ENCODE measurements at regions not wholly inside any gene's neighbourhood (a gene's known extent, or its start where the extent isn't known, plus 50 kb on each side); places are given as distances from the start of the nearest gene placed in this dataset.

DNA sequence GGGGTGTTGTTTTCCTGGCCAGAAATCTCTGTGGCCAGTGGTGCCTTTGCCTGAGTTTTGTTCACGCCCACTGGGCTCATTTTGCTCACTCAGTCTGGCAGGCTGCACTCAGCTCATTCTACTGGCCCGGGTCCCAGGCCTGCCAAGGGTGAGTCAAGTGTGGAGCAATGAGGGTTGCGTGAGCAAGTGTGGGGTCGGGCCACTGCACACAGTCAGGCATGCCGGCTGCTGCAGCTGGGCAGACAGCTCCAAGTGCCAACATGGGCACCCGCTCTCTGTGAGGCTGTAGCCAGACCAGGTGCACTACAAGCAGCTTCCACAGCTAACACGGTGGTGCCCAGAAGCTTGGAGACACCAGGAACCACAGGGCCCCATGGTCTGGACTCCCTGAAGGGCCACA, 801.1 kb upstream of the RAB6C start:
- TF ChIP-seq, protein P1, sequence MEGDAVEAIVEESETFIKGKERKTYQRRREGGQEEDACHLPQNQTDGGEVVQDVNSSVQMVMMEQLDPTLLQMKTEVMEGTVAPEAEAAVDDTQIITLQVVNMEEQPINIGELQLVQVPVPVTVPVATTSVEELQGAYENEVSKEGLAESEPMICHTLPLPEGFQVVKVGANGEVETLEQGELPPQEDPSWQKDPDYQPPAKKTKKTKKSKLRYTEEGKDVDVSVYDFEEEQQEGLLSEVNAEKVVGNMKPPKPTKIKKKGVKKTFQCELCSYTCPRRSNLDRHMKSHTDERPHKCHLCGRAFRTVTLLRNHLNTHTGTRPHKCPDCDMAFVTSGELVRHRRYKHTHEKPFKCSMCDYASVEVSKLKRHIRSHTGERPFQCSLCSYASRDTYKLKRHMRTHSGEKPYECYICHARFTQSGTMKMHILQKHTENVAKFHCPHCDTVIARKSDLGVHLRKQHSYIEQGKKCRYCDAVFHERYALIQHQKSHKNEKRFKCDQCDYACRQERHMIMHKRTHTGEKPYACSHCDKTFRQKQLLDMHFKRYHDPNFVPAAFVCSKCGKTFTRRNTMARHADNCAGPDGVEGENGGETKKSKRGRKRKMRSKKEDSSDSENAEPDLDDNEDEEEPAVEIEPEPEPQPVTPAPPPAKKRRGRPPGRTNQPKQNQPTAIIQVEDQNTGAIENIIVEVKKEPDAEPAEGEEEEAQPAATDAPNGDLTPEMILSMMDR (conservative IDR thresholded peaks at IDR 0.05 in 1 of 2, IDR thresholded peaks at IDR 0.05 in 1 of 2; ENCODE audit: low read depth in 1 of 2, low read length in 2 of 2), result no peak
- TF ChIP-seq EZH2 (IDR thresholded peaks at IDR 0.05; ENCODE audit: low read length, missing control alignments), result no peak
